Panc1 (cell line): ENCODE measurements at regions not wholly inside any gene's neighbourhood (a gene's known extent, or its start where the extent isn't known, plus 50 kb on each side); places are given as distances from the start of the nearest gene placed in this dataset.

ENCODE experiments used
- CTCF ChIP-seq: fragments of 450-650 bp; IDR thresholded peaks from 2 replicates; pipeline ENCODE4 v1.5.1; 2017; ENCODE audit warnings: mild to moderate bottlenecking
- POLR2AphosphoS5 ChIP-seq: IDR thresholded peaks from 2 replicates; pipeline ENCODE4 v1.6.1; 2012; ENCODE audit warnings: mild to moderate bottlenecking, low read depth, low read length, moderate library complexity

- TF ChIP-seq CTCF (no peak), POLR2AphosphoS5 (no peak)
Observed at GRCh38 chr5:142482207-142482606, 157.4 kb upstream of the SPRY4 start.
